Lung (tissue), 11 donors: ENCODE measurements at regions not wholly inside any gene's neighbourhood (a gene's known extent, or its start where the extent isn't known, plus 50 kb on each side); places are given as distances from the start of the nearest gene placed in this dataset.

Experiments used
- ATAC-seq: fragments of 200-7000 bp; cut with Tn5 transposase; one replicate; pipeline ENCODE4 v1.9.1; 2020; ENCODE audit warnings: moderate number of reproducible peaks; ENCODE audit not compliant: insufficient read depth, low FRiP score
- DNase-seq, 3 donors: peaks; one replicate each; pipeline ENCODE4 v3.0.0-alpha.2; 2013 to 2017
- H3K27ac ChIP-seq, 2 donors: one replicate each; pipeline ENCODE4 v1.5.1; 2013; ENCODE audit warnings: mild to moderate bottlenecking in 2 of 2, moderate library complexity in 2 of 2, control low read depth in 1 of 2, inconsistent platforms in 1 of 2, low read depth in 1 of 2, low read length in 1 of 2
- H3K27me3 ChIP-seq, 3 donors: one replicate each; pipeline ENCODE4 v1.5.1; 2013; ENCODE audit warnings: low read length in 2 of 3; ENCODE audit not compliant: control insufficient read depth in 3 of 3, insufficient read depth in 3 of 3
- H3K36me3 ChIP-seq, 4 donors: one replicate each; pipeline ENCODE4 v1.5.1; 2013; ENCODE audit warnings: low read length in 4 of 4, mild to moderate bottlenecking in 1 of 4, moderate library complexity in 1 of 4; ENCODE audit not compliant: control insufficient read depth in 4 of 4, insufficient read depth in 4 of 4
- H3K4me1 ChIP-seq, 5 donors: one replicate each; pipeline ENCODE4 v1.5.1; 2013; ENCODE audit warnings: low read length in 5 of 5, mild to moderate bottlenecking in 2 of 5, moderate library complexity in 1 of 5; ENCODE audit not compliant: control insufficient read depth in 5 of 5, insufficient read depth in 5 of 5
- H3K4me3 ChIP-seq: one replicate; pipeline ENCODE4 v1.5.1; 2013; ENCODE audit warnings: mild to moderate bottlenecking, control low read depth, moderate library complexity
- H3K9ac ChIP-seq, 2 donors: one replicate each; pipeline ENCODE4 v1.5.1; 2013; ENCODE audit warnings: low read length in 2 of 2, control low read depth in 1 of 2; ENCODE audit not compliant: insufficient read depth in 1 of 2
- H3K9me3 ChIP-seq, 4 donors: one replicate each; pipeline ENCODE4 v1.5.1; 2013; ENCODE audit warnings: low read length in 3 of 4, mild to moderate bottlenecking in 1 of 4, moderate library complexity in 1 of 4; ENCODE audit not compliant: control insufficient read depth in 4 of 4, insufficient read depth in 3 of 4
- WGBS, 2 donors: extraction: QIAGEN DNeasy Blood & Tissue Kit; methylation state at CpG; one replicate each; pipeline ENCODE4 v1.1.7; 2013; 5-methylcytosine and 5-hydroxymethylcytosine counted together
- TF ChIP-seq, protein P1 (sequence below): IDR thresholded peaks from 2 replicates; pipeline ENCODE4 v1.5.1; 2012; ENCODE audit warnings: mild to moderate bottlenecking; ENCODE audit errors: control extremely low read depth, extremely low read depth
- donor health status: control.
- donor health status: control.
- donor health status: Bipolar disorder and iron deficiency.
- donor health status: healthy.
- donor health status: DM: yes; HTN: yes; CAD: no.

DNA sequence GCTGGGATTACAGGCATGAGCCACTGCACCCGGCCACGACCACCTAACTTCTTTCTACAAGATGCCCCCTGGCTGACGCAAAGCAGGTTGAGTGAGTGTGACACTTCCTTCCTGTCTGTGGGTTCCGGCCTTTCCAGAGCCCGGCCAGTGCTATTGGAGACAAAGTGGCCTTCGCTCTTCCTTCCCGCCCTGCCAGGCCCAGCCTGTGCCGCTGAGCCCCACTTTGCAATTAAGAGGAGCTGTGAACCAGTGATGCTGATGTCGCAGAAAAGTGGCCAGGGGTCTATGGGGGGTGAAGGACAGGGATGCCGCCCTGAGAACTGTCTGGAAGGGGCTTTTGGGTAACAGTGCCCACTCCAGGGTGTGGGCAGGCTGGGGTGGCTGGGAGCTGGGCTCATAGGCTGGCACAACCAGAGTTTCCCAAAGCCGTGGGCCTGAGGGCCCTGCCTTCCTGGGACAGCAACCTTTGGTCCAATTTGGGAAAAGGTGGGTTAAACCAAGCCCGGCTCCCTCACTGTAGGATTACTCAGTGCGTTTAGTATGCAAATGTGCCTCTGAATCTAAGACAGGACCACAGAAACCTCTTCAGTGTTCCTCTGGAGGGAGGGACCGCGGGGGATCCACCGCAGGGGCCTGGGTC is 174.9 kb downstream of the SEC14L1 start:
- Histone ChIP-seq H3K4me1 (peaks cover 0 to 47% (median 19%) of the 10 kb centered on the region in 5 donors), H3K27me3 (no peaks in the 10 kb centered on the region), H3K36me3 (no peaks in the 10 kb centered on the region), H3K27ac (peak overlapping the region in 1 of 2 donors; percentile 23), H3K9me3 (no peaks in the 10 kb centered on the region), H3K9ac (no peak overlapping the region), H3K4me3 (no peak overlapping the region)
- ATAC-seq (no peak), DNase-seq (no peak)
- WGBS, 2 donors, result 37 to 54% methylated on average over 16 of the region's 16 CpGs
- TF ChIP-seq, protein P1, sequence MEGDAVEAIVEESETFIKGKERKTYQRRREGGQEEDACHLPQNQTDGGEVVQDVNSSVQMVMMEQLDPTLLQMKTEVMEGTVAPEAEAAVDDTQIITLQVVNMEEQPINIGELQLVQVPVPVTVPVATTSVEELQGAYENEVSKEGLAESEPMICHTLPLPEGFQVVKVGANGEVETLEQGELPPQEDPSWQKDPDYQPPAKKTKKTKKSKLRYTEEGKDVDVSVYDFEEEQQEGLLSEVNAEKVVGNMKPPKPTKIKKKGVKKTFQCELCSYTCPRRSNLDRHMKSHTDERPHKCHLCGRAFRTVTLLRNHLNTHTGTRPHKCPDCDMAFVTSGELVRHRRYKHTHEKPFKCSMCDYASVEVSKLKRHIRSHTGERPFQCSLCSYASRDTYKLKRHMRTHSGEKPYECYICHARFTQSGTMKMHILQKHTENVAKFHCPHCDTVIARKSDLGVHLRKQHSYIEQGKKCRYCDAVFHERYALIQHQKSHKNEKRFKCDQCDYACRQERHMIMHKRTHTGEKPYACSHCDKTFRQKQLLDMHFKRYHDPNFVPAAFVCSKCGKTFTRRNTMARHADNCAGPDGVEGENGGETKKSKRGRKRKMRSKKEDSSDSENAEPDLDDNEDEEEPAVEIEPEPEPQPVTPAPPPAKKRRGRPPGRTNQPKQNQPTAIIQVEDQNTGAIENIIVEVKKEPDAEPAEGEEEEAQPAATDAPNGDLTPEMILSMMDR, result no peak

- no peaks in the 10 kb centered on the region for H3K9me3 ChIP-seq
- H3K4me1 ChIP-seq, result peaks cover 0 to 49% (median 19%) of the 10 kb centered on the region in 5 donors
- no peak overlapping the region for H3K4me3 ChIP-seq
- 70 to 75% methylated on average over 14 of the region's 14 CpGs for WGBS, 2 donors
- peak overlapping the region in 1 of 2 donors; percentile 23 for H3K27ac ChIP-seq
- DNase-seq (no peak), ATAC-seq (no peak)
- TF ChIP-seq, protein P1, result no peak
- no peaks in the 10 kb centered on the region for H3K27me3 ChIP-seq
- H3K9ac ChIP-seq, result no peak overlapping the region
- no peaks in the 10 kb centered on the region for H3K36me3 ChIP-seq
Measured at GRCh38 chr17:77316191-77316641, 175.4 kb downstream of the SEC14L1 start.

DNA sequence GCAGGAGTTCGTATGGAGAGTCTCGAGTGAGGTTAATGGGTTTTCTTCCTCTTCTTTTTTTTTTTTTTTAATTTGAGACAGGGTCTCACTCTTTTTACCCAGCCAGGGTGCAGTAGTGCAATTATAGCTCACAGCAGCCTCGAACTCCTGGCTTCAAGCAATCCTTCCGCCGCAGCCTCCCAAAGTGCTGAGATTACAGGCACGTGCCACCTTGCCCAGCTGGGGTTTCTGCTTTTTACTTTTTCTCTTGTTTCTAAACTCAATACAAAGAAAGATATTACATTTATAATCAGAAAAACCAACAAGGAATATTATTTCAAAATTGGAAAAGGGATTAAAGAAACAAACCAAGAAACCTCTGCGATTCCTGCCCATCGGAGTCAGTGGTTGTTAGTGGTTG is 175.9 kb downstream of the SEC14L1 start:
- Histone ChIP-seq H3K4me3 (no peak overlapping the region), H3K27me3 (no peaks in the 10 kb centered on the region), H3K36me3 (no peaks in the 10 kb centered on the region), H3K27ac (no peak overlapping the region), H3K9ac (no peak overlapping the region), H3K9me3 (no peaks in the 10 kb centered on the region), H3K4me1 (peaks cover 0 to 49% (median 19%) of the 10 kb centered on the region in 5 donors)
- TF ChIP-seq, protein P1, result no peak
- WGBS, 2 donors, result 87 to 93% methylated on average over 8 of the region's 8 CpGs
- no peak for DNase-seq
- ATAC-seq, result no peak
